ENCODE measurements at regions not wholly inside any gene's neighbourhood (a gene's known extent, or its start where the extent isn't known, plus 50 kb on each side); places are given as distances from the start of the nearest gene placed in this dataset.
"Not testable (repeated sequence)": the region's sequence is repeated elsewhere in the genome, so short reads cannot be mapped to it uniquely, and the experiment has no call there.

GRCh38 chr2:142756430-142756829 lies 121.0 kb upstream of the KYNU start:
- no peak for DNase-seq

- DNase-seq, result no peak
Observed at GRCh38 chr2:142755191-142755590, 122.3 kb upstream of the KYNU start.

- no peak for DNase-seq
Observed at GRCh38 chr2:142754182-142754581, 123.3 kb upstream of the KYNU start.

- no peak for DNase-seq
Observed at GRCh38 chr2:142750858-142751257, 126.6 kb upstream of the KYNU start.

GRCh38 chr2:142748559-142749099 lies 128.8 kb upstream of the KYNU start:
- DNase-seq, result no peak

GRCh38 chr2:142745691-142746090 lies 131.8 kb upstream of the KYNU start:
- DNase-seq, result no peak

- no peak for DNase-seq
Observed at GRCh38 chr2:142742371-142743214, 134.9 kb upstream of the KYNU start.

GRCh38 chr2:142741764-142742269 lies 135.6 kb upstream of the KYNU start:
- DNase-seq, result no peak

- DNase-seq, result no peak
Observed at GRCh38 chr2:142734770-142735169, 142.7 kb upstream of the KYNU start.

- DNase-seq, result no peak
Observed at GRCh38 chr2:142734231-142734630, 143.2 kb upstream of the KYNU start.

- DNase-seq, result not testable (repeated sequence)
Observed at GRCh38 chr2:142729814-142730213, 147.7 kb upstream of the KYNU start.

GRCh38 chr2:142727821-142728478 lies 149.5 kb upstream of the KYNU start:
- DNase-seq, result not testable (repeated sequence)

- DNase-seq, result no peak
Observed at GRCh38 chr2:142725386-142725785, 152.1 kb upstream of the KYNU start.

- no peak for DNase-seq
Observed at GRCh38 chr2:142724713-142725349, 152.6 kb upstream of the KYNU start.

GRCh38 chr2:142724186-142724585 lies 153.3 kb upstream of the KYNU start:
- no peak for DNase-seq

- no peak for DNase-seq
Observed at GRCh38 chr2:142723236-142723635, 154.2 kb upstream of the KYNU start.

- DNase-seq, result no peak
Observed at GRCh38 chr2:142722569-142722968, 154.9 kb upstream of the KYNU start.

- DNase-seq, result no peak
Observed at GRCh38 chr2:142722086-142722485, 155.4 kb upstream of the KYNU start.

GRCh38 chr2:142721015-142721414 lies 156.4 kb upstream of the KYNU start:
- no peak for DNase-seq

GRCh38 chr2:142718576-142719155 lies 158.8 kb upstream of the KYNU start:
- no peak for DNase-seq

- no peak for DNase-seq
Observed at GRCh38 chr2:142716463-142717242, 160.8 kb upstream of the KYNU start.

GRCh38 chr2:142714600-142714999 lies 162.9 kb upstream of the KYNU start:
- DNase-seq, result no peak
